Subcutaneous abdominal adipose tissue (tissue), 5 donors: ENCODE measurements at regions not wholly inside any gene's neighbourhood (a gene's known extent, or its start where the extent isn't known, plus 50 kb on each side); places are given as distances from the start of the nearest gene placed in this dataset.
A peak's percentile ranks its signal among the peaks of the same experiment; 100 is the strongest.

ENCODE experiments used
- H3K27ac ChIP-seq: one replicate; pipeline ENCODE4 v1.7.0; 2013; ENCODE audit warnings: low read depth, mild to moderate bottlenecking, inconsistent platforms, low read length, moderate library complexity
- H3K27me3 ChIP-seq, 5 donors: one replicate each; pipeline ENCODE4 v1.7.0; 2013; ENCODE audit warnings: low read length in 5 of 5, inconsistent platforms in 1 of 5; ENCODE audit not compliant: control insufficient read depth in 5 of 5, insufficient read depth in 4 of 5
- H3K36me3 ChIP-seq, 5 donors: one replicate each; pipeline ENCODE4 v1.7.0; 2013; ENCODE audit warnings: low read length in 5 of 5; ENCODE audit not compliant: control insufficient read depth in 5 of 5, insufficient read depth in 5 of 5
- H3K4me1 ChIP-seq, 5 donors: one replicate each; pipeline ENCODE4 v1.7.0; 2013; ENCODE audit warnings: low read length in 5 of 5, mild to moderate bottlenecking in 3 of 5, moderate library complexity in 1 of 5; ENCODE audit not compliant: control insufficient read depth in 5 of 5, insufficient read depth in 5 of 5
- H3K4me3 ChIP-seq, 5 donors: one replicate each; pipeline ENCODE4 v1.7.0; 2013; ENCODE audit warnings: low read length in 5 of 5, low read depth in 1 of 5
- H3K9ac ChIP-seq, 5 donors: one replicate each; pipeline ENCODE4 v1.7.0; 2013; ENCODE audit warnings: low read length in 5 of 5, mild to moderate bottlenecking in 4 of 5, moderate library complexity in 3 of 5
- H3K9me3 ChIP-seq, 5 donors: one replicate each; pipeline ENCODE4 v1.7.0; 2013; ENCODE audit warnings: low read length in 5 of 5; ENCODE audit not compliant: control insufficient read depth in 5 of 5
- donor health status: healthy.
- donor health status: healthy.
- donor health status: healthy.
- donor health status: healthy.
- donor health status: healthy.

- H3K4me1 ChIP-seq: peaks cover 2 to 22% (median 6%) of the 10 kb centered on the region in 5 donors
- H3K36me3 ChIP-seq: no peaks in the 10 kb centered on the region
- H3K27me3 ChIP-seq: no peaks in the 10 kb centered on the region
- H3K9ac ChIP-seq: peak overlapping the region in 1 of 5 donors; percentile 10
- H3K4me3 ChIP-seq: no peak overlapping the region
- peak overlapping the region; percentile 57 for H3K27ac ChIP-seq
- no peaks in the 10 kb centered on the region for H3K9me3 ChIP-seq
Measured at GRCh38 chr1:65505547-65506300, 85.3 kb downstream of the LEPR start.

- H3K27me3 ChIP-seq: no peaks in the 10 kb centered on the region
- no peaks in the 10 kb centered on the region for H3K36me3 ChIP-seq
- H3K9ac ChIP-seq: no peak overlapping the region
- no peak overlapping the region for H3K4me3 ChIP-seq
- H3K27ac ChIP-seq: no peak overlapping the region
- peaks cover 2 to 30% (median 14%) of the 10 kb centered on the region in 5 donors for H3K4me1 ChIP-seq
- H3K9me3 ChIP-seq: no peaks in the 10 kb centered on the region
Measured at GRCh38 chr1:65508051-65508450, 87.6 kb downstream of the LEPR start.

GRCh38 chr1:65509912-65510680, 89.6 kb downstream of the LEPR start:
- Histone ChIP-seq H3K4me3 (no peak overlapping the region), H3K9ac (no peak overlapping the region), H3K27ac (no peak overlapping the region), H3K4me1 (peaks cover 2 to 39% (median 15%) of the 10 kb centered on the region in 5 donors), H3K27me3 (no peaks in the 10 kb centered on the region), H3K36me3 (no peaks in the 10 kb centered on the region), H3K9me3 (no peaks in the 10 kb centered on the region)

GRCh38 chr1:65510961-65511360, 90.5 kb downstream of the LEPR start:
- H3K9ac ChIP-seq: no peak overlapping the region
- H3K27ac ChIP-seq: no peak overlapping the region
- H3K36me3 ChIP-seq: no peaks in the 10 kb centered on the region
- H3K27me3 ChIP-seq: no peaks in the 10 kb centered on the region
- no peak overlapping the region for H3K4me3 ChIP-seq
- no peaks in the 10 kb centered on the region for H3K9me3 ChIP-seq
- H3K4me1 ChIP-seq: peaks cover 1 to 31% (median 11%) of the 10 kb centered on the region in 5 donors

GRCh38 chr1:65512383-65512782, 91.9 kb downstream of the LEPR start:
- H3K4me3 ChIP-seq: no peak overlapping the region
- no peak overlapping the region for H3K9ac ChIP-seq
- H3K4me1 ChIP-seq: peaks cover 0 to 26% (median 3%) of the 10 kb centered on the region in 5 donors
- no peaks in the 10 kb centered on the region for H3K27me3 ChIP-seq
- H3K9me3 ChIP-seq: no peaks in the 10 kb centered on the region
- no peaks in the 10 kb centered on the region for H3K36me3 ChIP-seq
- no peak overlapping the region for H3K27ac ChIP-seq

- no peaks in the 10 kb centered on the region for H3K27me3 ChIP-seq
- H3K27ac ChIP-seq: peak overlapping the region; percentile 18
- no peak overlapping the region for H3K4me3 ChIP-seq
- H3K9me3 ChIP-seq: no peaks in the 10 kb centered on the region
- peaks cover 0 to 26% (median 0%) of the 10 kb centered on the region in 5 donors for H3K4me1 ChIP-seq
- no peaks in the 10 kb centered on the region for H3K36me3 ChIP-seq
- no peak overlapping the region for H3K9ac ChIP-seq
Measured at GRCh38 chr1:65512967-65513780, 92.7 kb downstream of the LEPR start.

GRCh38 chr1:65514041-65514440, 93.6 kb downstream of the LEPR start:
- Histone ChIP-seq H3K4me1 (peaks cover 0 to 26% (median 0%) of the 10 kb centered on the region in 5 donors), H3K4me3 (no peak overlapping the region), H3K27ac (peak overlapping the region; percentile 18), H3K36me3 (no peaks in the 10 kb centered on the region), H3K27me3 (no peaks in the 10 kb centered on the region), H3K9ac (no peak overlapping the region), H3K9me3 (no peaks in the 10 kb centered on the region)

- H3K27ac ChIP-seq: no peak overlapping the region
- peak overlapping the region in 1 of 5 donors; percentile 11 for H3K9ac ChIP-seq
- no peaks in the 10 kb centered on the region for H3K9me3 ChIP-seq
- H3K4me1 ChIP-seq: peaks cover 0 to 24% (median 18%) of the 10 kb centered on the region in 5 donors
- H3K36me3 ChIP-seq: no peaks in the 10 kb centered on the region
- H3K27me3 ChIP-seq: peaks cover 0 to 7% (median 0%) of the 10 kb centered on the region in 5 donors
- peak overlapping the region; percentile 64 to 78 (median 71) for H3K4me3 ChIP-seq
Measured at GRCh38 chr1:65524931-65525265, 104.4 kb downstream of the LEPR start.

- H3K4me3 ChIP-seq: peak overlapping the region; percentile 64 to 78 (median 71)
- no peaks in the 10 kb centered on the region for H3K36me3 ChIP-seq
- H3K9ac ChIP-seq: peak overlapping the region in 3 of 5 donors; percentile 51 to 76 (median 71)
- H3K27ac ChIP-seq: peak overlapping the region; percentile 60
- peaks cover 0 to 24% (median 18%) of the 10 kb centered on the region in 5 donors for H3K4me1 ChIP-seq
- peaks cover 0 to 7% (median 0%) of the 10 kb centered on the region in 5 donors for H3K27me3 ChIP-seq
- H3K9me3 ChIP-seq: no peaks in the 10 kb centered on the region
Measured at GRCh38 chr1:65525266-65526048, 105.0 kb downstream of the LEPR start.
